K562 (cell line): ENCODE measurements at regions not wholly inside any gene's neighbourhood (a gene's known extent, or its start where the extent isn't known, plus 50 kb on each side); places are given as distances from the start of the nearest gene placed in this dataset.
A peak's percentile ranks its signal among the peaks of the same experiment; 100 is the strongest.

Experiments
- ATAC-seq: fragments of 200-7000 bp; cut with Tn5 transposase; 3 replicates; pipeline ENCODE4 v1.9.1; 2020; ENCODE audit warnings: moderate library complexity
- BruUV-seq: library from RNA; stranded (reverse); fragments of 400-500 nt; replicated peaks from 2 replicates; lab custom pipeline; 2021; lab: Mats Ljungman, UMichigan
- CTCF ChIA-PET: fragments of 300-600 bp; formaldehyde crosslinking; extraction: SDS; loops from one replicate; lab custom pipeline; 2021; ENCODE audit warnings: low intra/inter-chr PET ratio; lab: Yijun Ruan, JAX
- POLR2A ChIA-PET: fragments of 300-600, 350-650 bp; sonication (Branson Sonifier 250); formaldehyde crosslinking; extraction: SDS; loops from one replicate; lab custom pipeline; 2021; ENCODE audit warnings: antibody characterized with exemption, inconsistent platforms; lab: Yijun Ruan, JAX
- DNase-seq, 4 experiments: peaks; one replicate each; pipeline versions ENCODE4 v3.0.0 to v3.0.0-alpha.2; 2011 to 2018; ENCODE audit warnings: low spot score in 3 of 4, mixed read lengths in 3 of 4; ENCODE audit errors: extremely low read depth in 1 of 4
- FAIRE-seq: peaks from 2 replicates; lab custom pipeline; 2011; peaks lifted over from hg19 to GRCh38; lab: Jason Lieb, UNC
- H2AFZ ChIP-seq: 2 replicates; pipeline ENCODE4 v1.6.0; 2011; ENCODE audit warnings: low read depth, low read length, control low read depth, inconsistent platforms
- H3K27ac ChIP-seq: fragments of 200-600 bp; 3 replicates; pipeline ENCODE4 v1.8.0; 2011; ENCODE audit warnings: low read depth, mild to moderate bottlenecking, control low read depth, inconsistent platforms, low read length, moderate library complexity, mixed read lengths; ENCODE audit errors: extremely low read depth
- H3K27me3 ChIP-seq, 2 experiments: fragments of 300-600 bp in 1 of 2; 2 replicates in 1 of 2; 3 replicates in 1 of 2; pipeline versions ENCODE4 v1.6.0 to v1.8.0; 2011; ENCODE audit warnings: inconsistent platforms in 2 of 2, low read length in 2 of 2, mild to moderate bottlenecking in 1 of 2, mixed read lengths in 1 of 2, moderate library complexity in 1 of 2; ENCODE audit not compliant: control insufficient read depth in 2 of 2, insufficient read depth in 2 of 2
- H3K36me3 ChIP-seq: fragments of 300-600 bp; 3 replicates; pipeline ENCODE4 v1.8.0; 2011; ENCODE audit warnings: mild to moderate bottlenecking, low read length, inconsistent platforms; ENCODE audit not compliant: control insufficient read depth, insufficient read depth
- H3K4me1 ChIP-seq, 2 experiments: fragments of 200-600 bp in 1 of 2; replicated peaks in 1 of 2; 2 replicates in 1 of 2; 3 replicates in 1 of 2; pipeline versions ENCODE4 v1.5.1 to v1.8.0; 2011; ENCODE audit warnings: inconsistent platforms in 2 of 2, low read length in 2 of 2, mild to moderate bottlenecking in 1 of 2, mixed read lengths in 1 of 2, moderate library complexity in 1 of 2; ENCODE audit not compliant: control insufficient read depth in 2 of 2, insufficient read depth in 2 of 2
- H3K4me2 ChIP-seq: 2 replicates; pipeline ENCODE4 v1.6.1; 2011; ENCODE audit warnings: low read length, control low read depth, inconsistent platforms, mixed read lengths; ENCODE audit not compliant: insufficient read depth
- H3K4me3 ChIP-seq: fragments of 200-600 bp; sonication (generic), shearing (Covaris generic); 2 replicates; pipeline ENCODE4 v1.5.1; 2016; ENCODE audit warnings: control low read depth, inconsistent platforms
- H3K79me2 ChIP-seq: fragments of 200-600 bp; 3 replicates; pipeline ENCODE4 v1.8.0; 2011; ENCODE audit warnings: low read length, inconsistent platforms; ENCODE audit not compliant: control insufficient read depth, insufficient read depth
- H3K9ac ChIP-seq, 2 experiments: 2 replicates each; pipeline versions ENCODE4 v1.6.0 to v1.6.1; 2011; ENCODE audit warnings: low read depth in 2 of 2, low read length in 2 of 2, control low read depth in 1 of 2, inconsistent platforms in 1 of 2, mild to moderate bottlenecking in 1 of 2, mixed read lengths in 1 of 2; ENCODE audit not compliant: insufficient read depth in 1 of 2
- H3K9me1 ChIP-seq: one replicate; pipeline ENCODE4 v1.6.0; 2011; ENCODE audit warnings: inconsistent platforms, mild to moderate bottlenecking, low read length, moderate library complexity; ENCODE audit not compliant: control insufficient read depth, insufficient read depth
- H3K9me3 ChIP-seq: replicated peaks from 2 replicates; pipeline ENCODE4 v1.5.1; 2011; ENCODE audit warnings: low read depth, low read length, inconsistent platforms; ENCODE audit not compliant: control insufficient read depth, insufficient read depth
- H4K20me1 ChIP-seq: replicated peaks from 2 replicates; pipeline ENCODE4 v1.6.1; 2011; ENCODE audit warnings: low read length, inconsistent platforms, mixed read lengths; ENCODE audit not compliant: control insufficient read depth, insufficient read depth
- MYNN ChIP-seq, 2 experiments: sonication (generic); formaldehyde crosslinking in 1 of 2; IDR thresholded peaks; 2 replicates each; pipeline versions ENCODE4 v1.5.0 to v1.6.1; 2016 to 2020; ENCODE audit warnings: antibody characterized with exemption in 1 of 2, missing genetic modification reagents in 1 of 2
- POLR2G ChIP-seq: fragments of 200-400 bp; formaldehyde crosslinking; IDR thresholded peaks from 2 replicates; pipeline ENCODE4 v1.6.1; 2017; ENCODE audit warnings: low read depth, mild to moderate bottlenecking, antibody characterized with exemption, low read length, moderate library complexity
- SAP30 ChIP-seq: fragments of 200-600 bp; sonication (generic); IDR thresholded peaks from 2 replicates; pipeline ENCODE4 v1.6.1; 2012; ENCODE audit warnings: borderline replicate concordance, low read depth, mild to moderate bottlenecking, moderate library complexity, low read length, control low read depth, inconsistent platforms; ENCODE audit not compliant: insufficient read depth, poor library complexity, severe bottlenecking
- TEAD1 ChIP-seq, 2 experiments: fragments of 450-650 bp in 1 of 2; sonication (generic) in 1 of 2; formaldehyde crosslinking; IDR thresholded peaks; 2 replicates each; pipeline versions ENCODE4 v1.4.0 to v1.8.0; 2020 to 2022; ENCODE audit warnings: mild to moderate bottlenecking in 2 of 2, missing genetic modification reagents in 1 of 2
- ZNF24 ChIP-seq: fragments of 450-650 bp; IDR thresholded peaks from 2 replicates; pipeline ENCODE4 v1.6.1; 2016
- ZNF436 ChIP-seq: fragments of 250-450, 450-650 bp; sonication (Bioruptor Pico); formaldehyde crosslinking; IDR thresholded peaks from 2 replicates; pipeline ENCODE4 v1.7.0; 2020; ENCODE audit warnings: mild to moderate bottlenecking
- WGBS: fragments of 100-300 bp; shearing (Covaris generic); methylation state at CpG from one replicate; pipeline ENCODE4 v1.1.6; 2016; ENCODE audit warnings: low coverage, mixed read lengths; ENCODE audit not compliant: insufficient coverage; ENCODE audit errors: missing lambda C conversion rate; 5-methylcytosine and 5-hydroxymethylcytosine counted together
- in situ Hi-C: fragments of 300-500 bp; cut with MboI; formaldehyde crosslinking; loops from 4 replicates; pipeline ENCODE4 v1.15.0; 2018; ENCODE audit warnings: inconsistent platforms, mixed read lengths
- intact Hi-C: fragments of 100-400 bp; cut with micrococcal nuclease; formaldehyde crosslinking; loops from 2 replicates; pipeline ENCODE4 v1.14.2; 2022
- TF ChIP-seq, protein P1 (sequence below): fragments of 250-450 bp; sonication (Bioruptor Pico); IDR thresholded peaks from 2 replicates; pipeline ENCODE4 v1.8.0; 2021; ENCODE audit warnings: borderline replicate concordance, mild to moderate bottlenecking, moderate library complexity; ENCODE audit not compliant: poor library complexity, severe bottlenecking
- TF ChIP-seq, protein P2 (sequence below): fragments of 450-650 bp; IDR thresholded peaks from 2 replicates; pipeline ENCODE4 v1.6.1; 2016; ENCODE audit warnings: borderline replicate concordance

DNA sequence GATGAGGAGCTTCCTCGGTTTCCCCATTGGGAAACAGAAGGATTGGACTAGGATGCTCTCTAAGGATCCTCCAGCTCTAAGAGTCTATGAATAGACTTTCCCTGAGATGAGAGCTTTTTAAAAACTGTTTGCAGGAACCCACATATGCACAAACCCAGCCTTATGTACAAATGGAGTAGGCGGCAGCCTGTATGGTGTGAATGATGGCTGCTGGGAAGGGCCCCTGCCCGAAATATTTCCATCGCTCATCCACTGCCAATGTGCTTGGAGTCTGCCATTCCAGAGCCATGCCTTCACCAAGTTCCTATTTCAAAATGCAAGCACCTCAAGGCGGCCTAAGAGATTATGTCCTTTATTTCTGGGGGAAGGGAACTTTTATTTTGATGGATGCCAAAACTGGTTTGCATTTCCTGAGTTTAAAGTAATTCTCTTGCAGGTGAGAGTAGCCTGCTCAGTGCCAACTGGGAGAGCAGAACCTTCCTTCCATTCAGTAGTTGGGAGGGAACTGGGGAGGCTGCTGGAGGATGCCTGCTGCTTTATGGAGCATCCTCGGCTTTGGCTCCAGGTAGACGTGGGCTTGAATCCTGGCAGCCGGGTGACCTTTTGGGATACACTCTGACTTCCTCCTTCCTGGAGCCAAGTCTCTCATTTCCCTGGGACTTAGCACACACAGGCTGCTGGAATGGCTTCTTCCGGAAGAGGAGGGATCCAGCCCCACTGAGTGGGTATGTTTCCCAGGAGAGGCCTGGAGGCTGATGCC is 165.9 kb downstream of the ACTL8 start:
- Histone ChIP-seq H3K36me3 (no peaks in the 10 kb centered on the region), H3K9me3 (no peaks in the 10 kb centered on the region), H3K79me2 (no peaks in the 10 kb centered on the region), H3K9ac (no peak overlapping the region), H3K27ac (no peak overlapping the region), H3K4me1 (no peaks in the 10 kb centered on the region), H4K20me1 (peaks cover 10% of the 10 kb centered on the region)
- POLR2A ChIA-PET, result no interaction called here
- no peak for DNase-seq
- in situ Hi-C loops, result loop anchor here (10.0 kb wide), 1 partner anchor 184 kb away; the partner anchor contains the start of gene IGSF21
- TF ChIP-seq MYNN (IDR thresholded peaks at IDR 0.05), result peak; percentile 76
- TF ChIP-seq MYNN (CRISPR knock-in tag; IDR thresholded peaks at IDR 0.05), result no peak
- TF ChIP-seq TEAD1 (CRISPR knock-in tag; IDR thresholded peaks at IDR 0.05), result no peak
- TF ChIP-seq, all 486 proteins: peak for 1
- intact Hi-C loops, result loop anchor here (5.0 kb wide), 2 partner anchors 259 to 381 kb away; no protein-coding TSS in a partner anchor
- Histone ChIP-seq H3K4me3 (no peak overlapping the region), H2AFZ (no peak overlapping the region), H3K4me2 (no peak overlapping the region), H3K27me3 (no peaks in the 10 kb centered on the region), H3K9me1 (peaks cover 3% of the 10 kb centered on the region)
- no peak for FAIRE-seq
- BruUV-seq, result no TSS peak
- CTCF ChIA-PET, result interaction anchor here (1.6 kb wide), 1 partner anchor 655 kb away, joined by 4 read pairs; no protein-coding TSS in a partner anchor
- WGBS, result 0% methylated on average over 9 of the region's 9 CpGs
- no peak for ATAC-seq

DNA sequence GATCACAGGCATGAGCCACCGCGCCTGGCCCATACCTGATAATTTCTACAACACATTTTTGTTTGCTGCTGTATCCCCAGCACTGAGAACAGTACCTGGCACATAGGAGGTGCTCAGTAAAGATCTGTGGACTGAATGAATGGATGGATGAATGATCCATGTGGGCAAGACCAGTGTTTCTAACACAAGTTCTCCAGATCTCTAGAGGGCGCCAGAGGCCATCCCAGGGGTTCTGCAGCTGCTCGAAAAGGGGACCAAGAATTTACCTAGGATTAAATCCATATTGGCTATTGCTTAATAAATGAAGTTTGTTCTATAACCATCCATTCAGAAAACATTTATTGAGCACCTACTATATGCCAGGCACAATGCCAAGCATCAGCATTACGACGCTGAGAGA is 167.7 kb downstream of the ACTL8 start:
- Histone ChIP-seq H3K27me3 (no peaks in the 10 kb centered on the region), H3K4me2 (no peak overlapping the region), H3K36me3 (no peaks in the 10 kb centered on the region), H3K4me3 (no peak overlapping the region), H3K27ac (no peak overlapping the region), H3K9me1 (peaks cover 3% of the 10 kb centered on the region), H2AFZ (no peak overlapping the region), H3K9me3 (no peaks in the 10 kb centered on the region), H3K9ac (no peak overlapping the region), H3K79me2 (no peaks in the 10 kb centered on the region), H3K4me1 (no peaks in the 10 kb centered on the region), H4K20me1 (peaks cover 10% of the 10 kb centered on the region)
- ChIA-PET POLR2A (interaction anchor here (0.6 to 0.7 kb wide), 2 partner anchors 198 to 573 kb away, joined by 3 to 4 read pairs; no protein-coding TSS in a partner anchor), CTCF (interaction anchor here (1.1 kb wide), 1 partner anchor 659 kb away, joined by 3 read pairs; no protein-coding TSS in a partner anchor)
- intact Hi-C loops, result loop anchor here (2.0 to 5.0 kb wide), 4 partner anchors 178 to 379 kb away; no protein-coding TSS in a partner anchor
- BruUV-seq, result no TSS peak
- in situ Hi-C loops, result loop anchor here (10.0 kb wide), 1 partner anchor 182 kb away; the partner anchor contains the start of gene IGSF21
- WGBS, result 0% methylated on average over 6 of the region's 6 CpGs
- peak; percentile 81 for FAIRE-seq
- peak; percentile 68; the same call in 2 of the 3 replicates for ATAC-seq
- DNase-seq, result peak; percentile 54 to 63 (median 60)
- TF ChIP-seq, protein P1, sequence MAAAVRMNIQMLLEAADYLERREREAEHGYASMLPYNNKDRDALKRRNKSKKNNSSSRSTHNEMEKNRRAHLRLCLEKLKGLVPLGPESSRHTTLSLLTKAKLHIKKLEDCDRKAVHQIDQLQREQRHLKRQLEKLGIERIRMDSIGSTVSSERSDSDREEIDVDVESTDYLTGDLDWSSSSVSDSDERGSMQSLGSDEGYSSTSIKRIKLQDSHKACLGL, result no peak
- TF ChIP-seq, protein P2, sequence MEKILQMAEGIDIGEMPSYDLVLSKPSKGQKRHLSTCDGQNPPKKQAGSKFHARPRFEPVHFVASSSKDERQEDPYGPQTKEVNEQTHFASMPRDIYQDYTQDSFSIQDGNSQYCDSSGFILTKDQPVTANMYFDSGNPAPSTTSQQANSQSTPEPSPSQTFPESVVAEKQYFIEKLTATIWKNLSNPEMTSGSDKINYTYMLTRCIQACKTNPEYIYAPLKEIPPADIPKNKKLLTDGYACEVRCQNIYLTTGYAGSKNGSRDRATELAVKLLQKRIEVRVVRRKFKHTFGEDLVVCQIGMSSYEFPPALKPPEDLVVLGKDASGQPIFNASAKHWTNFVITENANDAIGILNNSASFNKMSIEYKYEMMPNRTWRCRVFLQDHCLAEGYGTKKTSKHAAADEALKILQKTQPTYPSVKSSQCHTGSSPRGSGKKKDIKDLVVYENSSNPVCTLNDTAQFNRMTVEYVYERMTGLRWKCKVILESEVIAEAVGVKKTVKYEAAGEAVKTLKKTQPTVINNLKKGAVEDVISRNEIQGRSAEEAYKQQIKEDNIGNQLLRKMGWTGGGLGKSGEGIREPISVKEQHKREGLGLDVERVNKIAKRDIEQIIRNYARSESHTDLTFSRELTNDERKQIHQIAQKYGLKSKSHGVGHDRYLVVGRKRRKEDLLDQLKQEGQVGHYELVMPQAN, result no peak
- TF ChIP-seq SAP30 (no peak), ZNF24 (peak; percentile 69; the same call in 1 of the 2 replicates), ZNF436 (CRISPR knock-in tag) (no peak), POLR2G (no peak)
